Osteoblast (primary cell): ENCODE measurements at regions not wholly inside any gene's neighbourhood (a gene's known extent, or its start where the extent isn't known, plus 50 kb on each side); places are given as distances from the start of the nearest gene placed in this dataset.

Source experiments
- DNase-seq: peaks from one replicate; pipeline ENCODE4 v3.0.0; 2011; ENCODE audit warnings: low spot score, mixed read lengths; ENCODE audit not compliant: insufficient read length; ENCODE audit errors: missing footprints
- H2AFZ ChIP-seq: 2 replicates; pipeline ENCODE4 v1.6.0; 2011; ENCODE audit warnings: mild to moderate bottlenecking, low read length
- H3K27ac ChIP-seq: 2 replicates; pipeline ENCODE4 v1.5.1; 2011; ENCODE audit warnings: mild to moderate bottlenecking, low read depth, low read length, moderate library complexity
- H3K27me3 ChIP-seq: 2 replicates; pipeline ENCODE4 v1.6.0; 2012; ENCODE audit warnings: mild to moderate bottlenecking, control low read depth, inconsistent platforms, low read length, moderate library complexity; ENCODE audit not compliant: insufficient read depth
- H3K36me3 ChIP-seq: 2 replicates; pipeline ENCODE4 v1.5.1; 2011; ENCODE audit warnings: mild to moderate bottlenecking, low read length, control low read depth, moderate library complexity; ENCODE audit not compliant: insufficient read depth
- H3K4me1 ChIP-seq: 2 replicates; pipeline ENCODE4 v1.5.1; 2011; ENCODE audit warnings: mild to moderate bottlenecking, low read length, control low read depth, moderate library complexity; ENCODE audit not compliant: insufficient read depth
- H3K4me2 ChIP-seq: 2 replicates; pipeline ENCODE4 v1.6.0; 2011; ENCODE audit warnings: mild to moderate bottlenecking, low read length; ENCODE audit not compliant: insufficient read depth
- H3K4me3 ChIP-seq: fragments of 200-600 bp; sonication (generic); 3 replicates; pipeline ENCODE4 v1.5.1; 2012; ENCODE audit warnings: mild to moderate bottlenecking, low read length, inconsistent platforms; ENCODE audit not compliant: insufficient read depth
- H3K79me2 ChIP-seq: 2 replicates; pipeline ENCODE4 v1.6.0; 2012; ENCODE audit warnings: mild to moderate bottlenecking, low read length, control low read depth, inconsistent platforms; ENCODE audit not compliant: insufficient read depth
- H3K9me3 ChIP-seq: 2 replicates; pipeline ENCODE4 v1.5.1; 2011; ENCODE audit warnings: low read depth, low read length, control low read depth
- H4K20me1 ChIP-seq: 2 replicates; pipeline ENCODE4 v1.6.0; 2012; ENCODE audit warnings: mild to moderate bottlenecking, low read length, control low read depth; ENCODE audit not compliant: insufficient read depth
- TF ChIP-seq, protein P1 (sequence below): IDR thresholded peaks from 2 replicates; pipeline ENCODE4 v1.5.1; 2011; ENCODE audit warnings: mild to moderate bottlenecking, low read depth, low read length, moderate library complexity; ENCODE audit errors: extremely low read depth

DNA sequence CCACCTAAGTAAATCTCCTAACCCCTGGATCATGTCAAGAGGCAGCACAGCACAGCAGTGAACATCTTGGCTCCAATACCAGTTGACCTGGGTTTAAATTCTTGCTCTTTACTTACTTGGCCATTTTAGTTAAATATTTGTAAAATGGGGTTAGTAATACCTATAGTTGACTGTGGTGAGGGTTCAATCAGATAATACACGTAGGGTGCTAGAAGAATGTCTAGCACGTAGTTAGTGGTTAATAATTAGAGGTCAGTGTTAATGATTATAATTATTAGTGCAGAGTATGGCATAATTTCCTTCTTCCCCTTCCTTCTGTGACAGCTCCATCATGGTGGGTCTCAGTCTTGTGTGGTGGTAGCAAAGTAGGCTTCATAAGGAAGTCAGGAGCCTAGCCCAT lies 520.8 kb downstream of the INSC start:
- Histone ChIP-seq H3K4me1 (no peaks in the 10 kb centered on the region), H3K4me3 (no peak overlapping the region), H3K79me2 (no peaks in the 10 kb centered on the region), H3K27me3 (peaks cover 6% of the 10 kb centered on the region), H3K27ac (no peak overlapping the region), H3K4me2 (no peak overlapping the region), H3K36me3 (no peaks in the 10 kb centered on the region), H3K9me3 (no peaks in the 10 kb centered on the region), H2AFZ (no peak overlapping the region), H4K20me1 (no peaks in the 10 kb centered on the region)
- no peak for DNase-seq
- TF ChIP-seq, protein P1, sequence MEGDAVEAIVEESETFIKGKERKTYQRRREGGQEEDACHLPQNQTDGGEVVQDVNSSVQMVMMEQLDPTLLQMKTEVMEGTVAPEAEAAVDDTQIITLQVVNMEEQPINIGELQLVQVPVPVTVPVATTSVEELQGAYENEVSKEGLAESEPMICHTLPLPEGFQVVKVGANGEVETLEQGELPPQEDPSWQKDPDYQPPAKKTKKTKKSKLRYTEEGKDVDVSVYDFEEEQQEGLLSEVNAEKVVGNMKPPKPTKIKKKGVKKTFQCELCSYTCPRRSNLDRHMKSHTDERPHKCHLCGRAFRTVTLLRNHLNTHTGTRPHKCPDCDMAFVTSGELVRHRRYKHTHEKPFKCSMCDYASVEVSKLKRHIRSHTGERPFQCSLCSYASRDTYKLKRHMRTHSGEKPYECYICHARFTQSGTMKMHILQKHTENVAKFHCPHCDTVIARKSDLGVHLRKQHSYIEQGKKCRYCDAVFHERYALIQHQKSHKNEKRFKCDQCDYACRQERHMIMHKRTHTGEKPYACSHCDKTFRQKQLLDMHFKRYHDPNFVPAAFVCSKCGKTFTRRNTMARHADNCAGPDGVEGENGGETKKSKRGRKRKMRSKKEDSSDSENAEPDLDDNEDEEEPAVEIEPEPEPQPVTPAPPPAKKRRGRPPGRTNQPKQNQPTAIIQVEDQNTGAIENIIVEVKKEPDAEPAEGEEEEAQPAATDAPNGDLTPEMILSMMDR, result no peak

DNA sequence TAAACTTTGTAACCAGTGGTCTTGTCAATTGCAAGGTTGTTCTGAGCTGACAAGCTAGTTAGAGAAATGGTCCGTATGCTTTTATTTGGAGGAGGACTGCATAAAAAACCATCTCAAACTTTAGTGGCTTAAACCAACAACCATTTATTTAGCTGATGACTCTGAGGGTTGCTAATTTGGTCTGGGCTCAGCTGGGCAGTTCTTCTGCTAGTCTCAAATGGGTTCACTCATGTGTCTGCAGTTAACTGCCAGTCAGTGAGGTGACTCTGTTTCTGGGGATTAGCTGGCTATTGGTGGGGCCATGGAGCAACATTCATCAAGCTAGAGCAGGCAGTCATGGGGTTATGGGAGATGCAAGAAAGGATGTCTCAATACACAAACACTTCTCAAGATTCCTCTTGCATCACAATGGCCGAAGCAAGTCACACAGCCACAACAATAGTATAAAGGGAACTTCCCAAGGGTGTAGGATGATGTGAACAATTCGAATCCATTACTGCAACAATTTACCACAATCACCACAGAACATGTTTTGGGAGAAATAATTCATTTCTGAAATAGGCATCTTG lies 521.9 kb downstream of the INSC start:
- Histone ChIP-seq H3K27me3 (peaks cover 9% of the 10 kb centered on the region), H3K4me1 (no peaks in the 10 kb centered on the region), H3K27ac (no peak overlapping the region), H3K4me3 (no peak overlapping the region), H3K4me2 (no peak overlapping the region), H3K79me2 (no peaks in the 10 kb centered on the region), H3K9me3 (no peaks in the 10 kb centered on the region), H4K20me1 (no peaks in the 10 kb centered on the region), H2AFZ (no peak overlapping the region), H3K36me3 (no peaks in the 10 kb centered on the region)
- TF ChIP-seq, protein P1, result no peak
- DNase-seq, result no peak

DNA sequence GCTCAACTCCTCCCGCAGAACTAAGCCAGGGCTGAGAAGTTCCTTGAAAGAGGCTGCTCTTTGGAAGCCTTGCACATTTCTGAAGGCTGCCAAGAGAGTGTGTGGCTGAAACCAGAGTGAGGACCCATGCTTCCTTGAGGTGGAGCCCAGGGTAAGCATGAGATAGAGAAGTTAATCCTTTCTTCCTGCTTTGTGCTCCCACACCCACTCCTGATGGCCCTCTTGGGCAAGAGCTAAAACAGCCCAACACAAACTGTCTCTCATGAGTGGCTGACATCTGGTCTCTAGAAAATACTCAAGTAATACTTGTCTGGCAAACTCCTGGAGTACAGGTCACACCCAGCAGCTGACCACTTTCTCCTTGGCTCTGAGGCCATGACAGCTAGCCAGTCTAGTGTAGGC lies 523.7 kb downstream of the INSC start:
- no peak overlapping the region for H3K4me2 ChIP-seq
- TF ChIP-seq, protein P1, result no peak
- no peak overlapping the region for H2AFZ ChIP-seq
- no peak overlapping the region for H3K27ac ChIP-seq
- H3K4me3 ChIP-seq, result no peak overlapping the region
- peaks cover 9% of the 10 kb centered on the region for H3K27me3 ChIP-seq
- DNase-seq, result no peak
- no peaks in the 10 kb centered on the region for H3K79me2 ChIP-seq
- no peaks in the 10 kb centered on the region for H3K4me1 ChIP-seq
- no peaks in the 10 kb centered on the region for H3K9me3 ChIP-seq
- H3K36me3 ChIP-seq, result no peaks in the 10 kb centered on the region
- no peaks in the 10 kb centered on the region for H4K20me1 ChIP-seq

DNA sequence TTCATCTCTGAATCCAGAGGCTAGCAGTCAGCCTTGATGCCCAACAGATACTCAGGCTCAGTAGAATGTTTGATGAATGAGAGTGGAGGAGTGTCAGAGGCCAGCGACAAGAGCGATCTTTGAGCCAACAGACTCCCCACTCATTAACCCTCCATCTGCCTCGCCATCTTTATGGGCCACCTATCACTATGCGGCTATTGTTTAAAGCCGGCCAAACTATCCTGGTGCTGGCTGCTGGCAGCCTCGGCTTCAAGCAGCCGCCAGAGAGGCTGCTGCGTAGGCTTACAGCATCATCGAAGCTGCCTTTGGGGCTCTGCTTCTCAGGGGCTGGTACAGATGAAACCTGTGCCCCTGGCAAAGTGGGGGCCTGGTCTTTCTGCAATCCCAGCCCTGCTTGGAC lies 525.6 kb downstream of the INSC start:
- Histone ChIP-seq H3K36me3 (no peaks in the 10 kb centered on the region), H3K27me3 (peaks cover 12% of the 10 kb centered on the region), H3K4me1 (no peaks in the 10 kb centered on the region), H3K79me2 (no peaks in the 10 kb centered on the region), H3K4me2 (no peak overlapping the region), H3K27ac (no peak overlapping the region), H3K9me3 (no peaks in the 10 kb centered on the region), H3K4me3 (no peak overlapping the region), H2AFZ (no peak overlapping the region), H4K20me1 (no peaks in the 10 kb centered on the region)
- no peak for DNase-seq
- TF ChIP-seq, protein P1, result no peak
